NCI-H2029 (cell line): ENCODE measurements at regions not wholly inside any gene's neighbourhood (a gene's known extent, or its start where the extent isn't known, plus 50 kb on each side); places are given as distances from the start of the nearest gene placed in this dataset.
"Not testable (repeated sequence)": the region's sequence is repeated elsewhere in the genome, so short reads cannot be mapped to it uniquely, and the experiment has no call there.

Experiments used
- DNase-seq: peaks from one replicate; lab custom pipeline; 2025; lab: John Stamatoyannopoulos, UW

DNA sequence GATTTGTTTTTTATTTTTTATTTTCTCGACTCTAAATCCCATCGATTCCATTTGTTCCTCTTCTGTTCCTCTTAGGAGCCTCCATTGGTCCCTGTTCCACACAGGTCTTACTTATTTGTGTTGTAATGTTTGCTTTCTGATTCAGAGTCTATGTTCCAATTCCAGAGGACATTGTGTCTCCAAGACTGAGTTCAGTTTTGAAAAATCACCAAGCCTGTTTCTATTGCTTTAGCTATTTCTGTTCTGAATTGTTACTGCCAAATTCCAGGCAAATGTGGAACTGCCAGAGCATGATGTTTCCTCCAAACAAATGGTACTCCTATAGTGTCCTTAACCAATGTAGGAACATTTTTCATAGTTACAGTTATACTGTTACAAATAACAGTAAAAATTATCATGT is 270.9 kb upstream of the SPTLC3 start:
- DNase-seq = no peak

- no peak for DNase-seq
These were observed 268.1 kb upstream of the SPTLC3 start for GRCh38 chr20:12740647-12741046.

- DNase-seq = no peak
These were observed 264.7 kb upstream of the SPTLC3 start for GRCh38 chr20:12744037-12744436.

GRCh38 chr20:12748359-12748994 is 260.3 kb upstream of the SPTLC3 start:
- DNase-seq = no peak

GRCh38 chr20:12750221-12750620 is 258.6 kb upstream of the SPTLC3 start:
- DNase-seq = no peak

DNA sequence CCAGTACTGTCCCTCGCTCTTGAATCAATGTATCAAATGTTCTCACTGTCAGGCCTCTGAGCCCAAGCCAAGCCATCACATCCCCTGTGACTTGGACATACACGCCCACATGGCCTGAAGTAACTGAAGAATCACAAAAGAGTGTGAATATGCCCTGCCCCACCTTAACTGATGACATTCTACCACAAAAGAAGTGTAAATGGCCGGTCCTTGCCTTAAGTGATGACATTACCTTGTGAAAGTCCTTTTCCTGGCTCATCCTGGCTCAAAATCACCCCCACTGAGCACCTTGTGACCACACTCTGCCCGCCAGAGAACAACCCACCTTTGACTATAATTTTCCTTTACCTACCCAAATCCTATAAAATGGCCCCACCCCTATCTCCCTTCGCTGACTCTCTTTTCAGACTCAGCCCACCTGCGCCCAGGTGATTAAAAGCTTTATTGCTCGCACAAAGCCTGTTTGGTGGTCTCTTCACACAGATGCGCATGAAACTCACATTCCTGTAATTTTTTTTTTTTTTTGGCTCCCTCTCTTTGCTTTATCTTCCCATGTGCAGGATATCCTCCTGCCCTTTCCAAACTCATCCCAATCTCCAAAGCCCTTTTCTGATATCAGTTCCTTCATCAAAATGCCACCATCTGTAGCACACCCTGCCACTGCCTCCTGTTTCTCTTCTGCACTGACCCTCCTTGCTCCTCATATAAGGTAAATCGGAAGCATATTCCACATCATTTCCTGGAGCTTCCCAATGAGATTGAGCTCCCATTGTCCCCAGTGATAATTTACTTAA is 255.7 kb upstream of the SPTLC3 start:
- DNase-seq = not testable (repeated sequence)

DNA sequence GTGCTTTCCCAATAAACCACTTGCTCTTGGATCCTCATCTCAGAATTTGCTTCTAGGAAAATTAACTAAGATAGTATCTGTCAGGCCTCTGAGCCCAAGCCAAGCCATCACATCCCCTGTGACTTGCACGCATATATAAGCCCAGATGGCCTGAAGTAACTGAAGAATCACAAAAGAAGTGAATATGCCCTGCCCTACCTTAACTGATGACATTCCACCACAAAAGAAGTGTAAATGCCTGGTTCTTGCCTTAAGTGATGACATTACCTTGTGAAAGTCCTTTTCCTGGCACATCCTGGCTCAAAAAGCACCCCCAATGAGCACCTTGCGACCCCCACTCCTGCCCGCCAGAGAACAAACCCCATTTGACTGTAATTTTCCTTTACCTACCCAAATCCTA is 255.0 kb upstream of the SPTLC3 start:
- not testable (repeated sequence) for DNase-seq

GRCh38 chr20:12759493-12759892 is 249.3 kb upstream of the SPTLC3 start:
- not testable (repeated sequence) for DNase-seq

- no peak for DNase-seq
These were observed 246.0 kb upstream of the SPTLC3 start for GRCh38 chr20:12762725-12763124.

DNA sequence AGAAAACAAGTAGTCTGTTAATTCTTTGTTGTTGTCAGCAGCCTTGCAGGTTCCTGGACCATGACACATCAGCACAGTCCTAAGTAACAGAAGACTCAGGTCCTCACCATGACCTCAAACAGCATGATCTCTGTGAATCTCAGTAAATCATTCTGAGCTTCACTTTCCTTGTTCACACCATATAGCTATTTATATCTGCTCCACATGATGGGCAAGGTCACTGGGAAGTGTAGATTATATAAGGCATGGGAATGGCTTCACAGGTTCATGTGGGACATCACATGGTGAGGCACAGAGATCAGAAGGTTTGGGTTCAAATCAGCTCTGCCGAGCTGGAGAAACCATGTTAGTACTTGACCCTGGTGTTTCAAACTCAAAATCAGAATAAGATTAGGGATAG is 245.4 kb upstream of the SPTLC3 start:
- no peak for DNase-seq

DNA sequence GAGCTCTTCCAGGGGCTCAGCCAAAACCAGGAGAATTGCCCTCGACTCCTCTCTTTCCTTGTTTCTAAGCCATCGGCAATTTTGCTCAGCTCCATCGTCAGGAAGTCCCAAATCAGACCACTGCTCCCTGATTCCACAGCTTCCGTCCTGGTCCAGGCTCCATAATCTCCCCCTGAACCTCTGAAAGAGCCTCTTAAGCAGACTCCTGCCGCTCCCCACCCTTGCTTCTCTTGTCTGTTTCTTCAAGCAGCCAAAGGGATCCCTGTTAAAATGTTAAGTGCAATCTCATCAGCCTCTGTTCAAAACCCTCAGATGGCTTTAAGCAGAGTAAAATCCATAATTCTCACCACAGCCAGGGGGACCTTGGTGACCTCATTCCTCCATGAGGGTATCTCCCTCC is 244.7 kb upstream of the SPTLC3 start:
- DNase-seq = no peak

DNA sequence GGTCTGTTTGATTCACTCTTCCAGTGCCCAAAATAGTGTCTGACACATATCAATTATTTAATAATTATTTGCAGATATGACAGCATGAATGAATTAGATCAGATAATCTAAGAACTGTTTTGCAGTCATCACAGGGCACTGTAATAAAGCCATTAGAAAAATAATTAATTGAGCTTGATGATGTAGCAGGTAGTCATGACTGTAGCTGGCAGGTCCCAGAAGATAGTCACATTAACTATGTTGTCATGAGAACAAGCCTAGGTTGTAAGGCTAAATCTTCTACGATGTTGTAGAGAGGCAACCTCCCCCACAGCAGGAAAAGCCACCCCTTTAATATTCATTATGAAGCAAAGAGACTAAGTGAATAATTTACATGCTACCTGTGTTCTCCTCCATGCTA is 243.9 kb upstream of the SPTLC3 start:
- DNase-seq = no peak

DNA sequence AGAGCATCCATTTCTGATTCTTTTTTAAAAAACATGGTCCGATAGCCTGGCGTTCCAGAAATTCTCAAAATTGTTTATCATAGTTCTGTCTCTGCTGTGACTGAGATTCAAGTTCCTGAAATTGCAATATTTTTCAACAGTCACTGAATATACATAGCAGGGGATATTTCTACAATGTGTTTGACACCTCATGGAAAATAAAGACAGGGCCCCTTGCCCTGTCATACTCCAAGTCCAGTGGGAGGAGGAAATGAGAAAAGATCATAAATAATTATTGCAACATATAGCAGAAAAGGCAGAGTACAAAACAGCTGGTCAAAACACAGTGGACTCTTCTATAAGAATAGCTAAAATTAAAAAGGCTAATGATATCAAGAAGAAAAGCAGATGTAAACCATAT is 234.8 kb upstream of the SPTLC3 start:
- DNase-seq = no peak

DNA sequence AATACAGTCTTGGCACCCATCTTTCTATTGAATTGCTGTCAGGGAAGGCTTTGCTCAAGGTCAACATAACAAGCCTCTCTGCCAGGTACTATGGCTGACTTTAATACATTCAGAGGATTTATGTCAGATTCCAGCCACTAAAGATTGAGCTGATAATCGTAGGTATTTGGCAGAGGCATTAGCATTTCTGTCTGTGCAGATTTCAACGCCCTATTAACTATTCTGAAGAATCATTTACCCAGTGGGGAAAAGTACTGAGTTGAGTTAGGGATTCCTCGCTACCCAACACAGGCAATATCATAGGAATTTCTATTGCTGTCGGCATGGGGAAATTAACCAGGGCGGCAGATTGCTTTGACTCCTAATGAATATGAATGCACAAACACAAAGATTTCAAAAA is 233.7 kb upstream of the SPTLC3 start:
- no peak for DNase-seq

DNA sequence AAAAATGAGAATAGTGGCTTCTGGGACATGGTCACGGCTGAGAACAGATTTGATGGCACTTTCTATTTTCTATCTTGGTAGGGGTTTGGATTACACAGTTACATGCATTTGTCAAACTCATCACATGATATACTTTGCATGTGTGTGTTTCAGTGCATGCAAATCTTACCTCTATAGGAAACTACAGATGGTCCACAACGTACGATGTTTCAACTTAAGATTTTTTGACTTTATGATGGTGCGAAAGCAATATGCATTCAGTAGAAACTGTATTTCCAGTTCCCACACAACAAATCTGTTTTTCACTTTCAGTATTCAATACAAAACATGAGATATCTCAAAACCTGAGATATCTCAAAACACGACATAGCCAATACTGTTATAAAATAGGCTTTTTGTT is 231.8 kb upstream of the SPTLC3 start:
- no peak for DNase-seq

DNA sequence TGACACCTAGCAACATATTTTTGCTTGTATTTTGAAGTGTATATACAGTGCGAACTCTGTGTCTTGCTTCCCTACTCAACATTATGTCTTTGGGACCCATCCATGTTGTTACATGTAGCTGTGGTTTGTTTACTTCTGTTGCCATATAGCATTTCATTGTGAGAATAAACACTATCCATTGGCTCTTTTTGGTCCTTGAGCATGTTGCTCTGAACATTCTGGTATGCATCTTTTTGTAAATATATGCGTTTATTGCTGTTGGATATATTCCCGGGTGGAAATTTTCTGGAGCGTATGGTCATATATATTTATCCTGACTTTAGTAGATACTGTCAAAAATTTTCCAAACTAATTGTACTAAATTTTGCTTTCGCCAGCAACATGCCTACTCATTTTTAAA is 222.5 kb upstream of the SPTLC3 start:
- DNase-seq = no peak

DNA sequence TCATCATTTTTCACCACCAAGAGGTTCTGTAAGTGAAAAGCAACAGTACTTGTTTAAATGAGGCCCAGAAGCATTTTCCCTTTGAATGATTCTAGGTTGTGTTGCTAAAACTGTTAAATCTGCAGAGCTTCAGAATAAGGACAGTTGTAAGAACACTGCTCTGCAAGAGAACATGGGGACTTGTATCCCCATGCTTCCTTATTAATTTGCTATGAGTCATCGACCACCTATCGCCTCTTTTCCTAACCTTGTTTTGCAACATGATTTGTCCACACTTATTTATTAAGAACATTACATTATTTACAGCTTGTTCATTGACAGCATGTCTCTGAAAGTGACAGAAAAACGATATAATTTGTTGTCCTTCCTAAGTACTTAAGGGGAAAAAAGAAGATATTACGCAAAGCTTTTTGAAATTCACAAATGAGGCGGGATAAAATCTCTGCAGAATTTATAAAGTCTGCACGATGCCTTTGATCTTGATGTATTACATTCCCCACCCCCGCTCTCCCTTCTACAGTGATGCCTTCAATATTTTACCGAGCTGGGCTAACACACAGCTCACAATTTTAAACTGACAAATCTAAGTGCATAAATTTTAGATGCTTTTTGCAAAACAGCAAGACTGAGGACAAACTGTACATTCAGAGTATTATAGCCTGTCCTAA is 220.0 kb upstream of the SPTLC3 start:
- no peak for DNase-seq

DNA sequence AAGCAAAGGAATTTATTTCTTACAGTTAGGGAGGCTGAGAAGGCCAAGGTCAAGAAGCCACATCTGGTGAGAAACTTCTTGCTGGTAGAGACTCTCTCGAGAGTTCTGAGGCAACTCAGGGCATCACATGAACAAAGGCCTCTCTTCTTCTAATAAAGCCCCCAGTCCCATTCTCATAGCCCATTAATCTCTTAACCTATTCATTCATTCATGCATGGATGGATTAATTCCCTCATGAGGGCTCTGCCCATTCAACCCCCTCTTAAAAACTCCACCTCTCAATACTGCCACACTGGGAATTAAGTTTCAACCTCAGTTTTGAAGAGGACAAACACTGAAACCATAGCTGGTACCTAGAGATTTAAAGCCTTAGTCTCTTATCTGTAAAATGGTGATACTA is 217.9 kb upstream of the SPTLC3 start:
- no peak for DNase-seq

DNA sequence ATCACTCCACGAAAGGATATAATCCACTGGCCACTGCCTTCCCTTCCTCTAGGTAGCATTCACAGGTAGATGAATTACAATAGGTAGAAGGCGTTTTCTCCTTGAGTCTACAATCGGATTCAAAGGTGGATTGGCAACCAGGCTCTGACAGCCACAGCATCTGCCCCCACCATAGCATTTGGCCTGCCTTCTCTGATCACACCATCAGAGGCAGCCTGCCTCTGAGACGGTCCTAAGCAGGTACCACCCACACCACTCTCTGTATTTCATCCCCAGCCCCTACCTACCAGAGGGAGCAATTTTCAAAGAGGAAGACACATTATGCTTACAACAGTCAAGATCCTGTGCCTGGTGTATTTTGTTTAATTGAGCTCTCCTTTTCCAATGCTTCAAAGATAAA is 210.5 kb upstream of the SPTLC3 start:
- DNase-seq = no peak

- DNase-seq = no peak
These were observed 200.7 kb upstream of the SPTLC3 start for GRCh38 chr20:12808006-12808567.

DNA sequence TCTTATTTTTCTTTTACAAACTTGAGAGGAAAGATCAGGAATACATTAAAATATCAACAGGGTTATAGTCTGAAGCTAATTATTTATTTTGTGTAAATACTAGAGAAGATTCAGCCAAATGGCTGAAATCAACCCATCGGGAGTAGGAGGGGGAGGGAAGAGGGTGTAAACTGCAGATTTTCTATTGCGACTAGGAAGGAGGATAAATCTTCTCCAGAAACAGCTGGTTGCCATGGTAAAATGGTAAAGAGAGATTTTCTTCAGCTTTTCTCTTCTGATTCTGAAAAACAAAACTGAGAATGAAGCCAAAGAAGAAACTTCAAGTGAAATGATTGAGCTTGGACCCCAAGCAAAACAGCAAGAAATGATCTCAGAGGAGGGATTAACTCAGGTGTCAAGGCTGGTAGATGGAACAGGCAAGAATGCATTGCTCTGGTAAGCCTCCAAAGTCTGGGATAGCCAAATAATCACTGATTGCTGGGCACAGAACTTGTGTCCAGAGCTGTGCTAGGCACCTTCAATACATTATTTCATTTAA is 193.5 kb upstream of the SPTLC3 start:
- no peak for DNase-seq

DNA sequence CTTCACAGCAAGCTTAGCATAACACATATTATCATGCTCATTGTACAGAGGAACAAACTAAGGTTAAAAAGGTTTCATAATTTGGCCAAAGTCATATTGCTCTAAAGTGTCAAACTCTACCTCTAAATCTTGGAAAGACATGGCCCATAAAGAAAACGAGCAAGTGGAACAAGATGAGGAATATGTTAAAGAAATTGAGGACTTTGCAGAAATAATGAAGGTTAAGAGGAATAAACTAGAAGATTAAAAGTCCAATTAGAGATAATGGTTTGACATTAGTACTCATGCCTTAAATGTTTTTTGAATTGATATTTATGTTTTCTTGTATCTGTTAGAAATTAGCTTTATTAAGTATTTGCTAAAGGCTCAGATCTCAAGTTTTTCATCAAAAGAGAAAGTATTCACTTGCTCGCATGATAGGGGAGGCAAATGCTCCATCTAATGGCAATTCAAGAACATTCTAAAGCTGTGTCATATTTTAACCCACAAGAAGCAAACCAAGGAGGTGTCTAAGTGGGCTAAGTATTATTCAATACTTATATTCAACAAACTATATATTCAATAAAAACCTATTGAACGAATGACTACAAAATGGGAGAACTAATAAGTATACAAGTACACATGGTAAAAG is 192.9 kb upstream of the SPTLC3 start:
- no peak for DNase-seq
